KMS-11 (cell line): ENCODE measurements at regions not wholly inside any gene's neighbourhood (a gene's known extent, or its start where the extent isn't known, plus 50 kb on each side); places are given as distances from the start of the nearest gene placed in this dataset.

Experiments
- H2AFZ ChIP-seq: fragments of 200-600 bp; sonication (generic); 2 replicates; pipeline ENCODE4 v1.6.1; 2016; ENCODE audit warnings: antibody characterized with exemption, mixed run types, low read depth
- H3K27ac ChIP-seq: fragments of 200-600 bp; sonication (generic); 2 replicates; pipeline ENCODE4 v1.6.1; 2016; ENCODE audit warnings: mild to moderate bottlenecking, mixed run types
- H3K27me3 ChIP-seq: fragments of 200-600 bp; sonication (generic); 2 replicates; pipeline ENCODE4 v1.6.1; 2017; ENCODE audit warnings: mild to moderate bottlenecking, low read depth, mixed run types, moderate library complexity; ENCODE audit not compliant: insufficient read depth
- H3K36me3 ChIP-seq: fragments of 200-600 bp; sonication (generic); 2 replicates; pipeline ENCODE4 v1.6.1; 2017; ENCODE audit warnings: mild to moderate bottlenecking, mixed run types; ENCODE audit not compliant: insufficient read depth
- H3K4me1 ChIP-seq: fragments of 200-600 bp; sonication (generic); 2 replicates; pipeline ENCODE4 v1.6.1; 2016; ENCODE audit warnings: mild to moderate bottlenecking, low read depth, mixed run types; ENCODE audit not compliant: poor library complexity, severe bottlenecking
- H3K4me2 ChIP-seq: fragments of 200-600 bp; sonication (generic); 2 replicates; pipeline ENCODE4 v1.7.0; 2016; ENCODE audit warnings: mild to moderate bottlenecking, mixed run types
- H3K4me3 ChIP-seq: fragments of 200-600 bp; sonication (generic); IDR thresholded peaks from 2 replicates; pipeline ENCODE4 v1.6.1; 2017; ENCODE audit warnings: low read depth, low read length, mixed read lengths; ENCODE audit not compliant: insufficient read depth
- H3K79me2 ChIP-seq: fragments of 200-600 bp; sonication (generic); 2 replicates; pipeline ENCODE4 v1.6.1; 2016; ENCODE audit warnings: low read depth, mixed run types; ENCODE audit not compliant: insufficient read depth
- H3K9ac ChIP-seq: fragments of 200-600 bp; sonication (generic); 2 replicates; pipeline ENCODE4 v1.6.1; 2016; ENCODE audit warnings: mild to moderate bottlenecking, mixed run types
- H4K20me1 ChIP-seq: fragments of 200-600 bp; sonication (generic); 2 replicates; pipeline ENCODE4 v1.6.1; 2016; ENCODE audit warnings: mild to moderate bottlenecking, mixed run types; ENCODE audit not compliant: insufficient read depth
- CTCF ChIP-seq: fragments of 200-600 bp; sonication (generic); conservative IDR thresholded peaks from 2 replicates; pipeline ENCODE4 v1.6.1; 2017; ENCODE audit warnings: low read depth, mild to moderate bottlenecking, antibody characterized with exemption, low read length, moderate library complexity, mixed read lengths

GRCh38 chr15:95296643-95297042, 1033.9 kb upstream of the NR2F2 start:
- Histone ChIP-seq H3K27ac (no peak overlapping the region), H4K20me1 (no peaks in the 10 kb centered on the region), H3K4me1 (peaks cover 18% of the 10 kb centered on the region), H3K4me3 (no peak overlapping the region), H2AFZ (no peak overlapping the region), H3K36me3 (no peaks in the 10 kb centered on the region), H3K79me2 (no peaks in the 10 kb centered on the region), H3K4me2 (no peak overlapping the region), H3K9ac (no peak overlapping the region), H3K27me3 (no peaks in the 10 kb centered on the region)
- TF ChIP-seq CTCF: no peak

GRCh38 chr15:95298729-95299128, 1031.8 kb upstream of the NR2F2 start:
- H3K9ac ChIP-seq: no peak overlapping the region
- no peaks in the 10 kb centered on the region for H3K36me3 ChIP-seq

GRCh38 chr15:95300958-95301357, 1029.5 kb upstream of the NR2F2 start:
- H4K20me1 ChIP-seq: no peaks in the 10 kb centered on the region
- no peak overlapping the region for H2AFZ ChIP-seq
- H3K4me2 ChIP-seq: no peak overlapping the region
- H3K36me3 ChIP-seq: no peaks in the 10 kb centered on the region
- H3K9ac ChIP-seq: no peak overlapping the region
- no peaks in the 10 kb centered on the region for H3K27me3 ChIP-seq
- no peak overlapping the region for H3K27ac ChIP-seq
- H3K4me1 ChIP-seq: peaks cover 14% of the 10 kb centered on the region
- TF ChIP-seq CTCF: no peak
- no peak overlapping the region for H3K4me3 ChIP-seq
- H3K79me2 ChIP-seq: no peaks in the 10 kb centered on the region

More at GRCh38 chr15:95298729-95299128, 1031.8 kb upstream of the NR2F2 start:
- H3K4me1 ChIP-seq: peaks cover 14% of the 10 kb centered on the region
- no peak overlapping the region for H3K4me3 ChIP-seq
- no peak overlapping the region for H3K27ac ChIP-seq
- no peaks in the 10 kb centered on the region for H3K27me3 ChIP-seq
- peak overlapping the region; percentile 11; the same call in 1 of the 2 replicates for H3K4me2 ChIP-seq
- no peak overlapping the region for H2AFZ ChIP-seq
- H3K79me2 ChIP-seq: no peaks in the 10 kb centered on the region
- no peak for TF ChIP-seq CTCF
- no peaks in the 10 kb centered on the region for H4K20me1 ChIP-seq

GRCh38 chr15:95302206-95302605, 1028.3 kb upstream of the NR2F2 start:
- H3K79me2 ChIP-seq: no peaks in the 10 kb centered on the region
- H3K9ac ChIP-seq: no peak overlapping the region
- no peak overlapping the region for H3K4me2 ChIP-seq
- H3K4me3 ChIP-seq: no peak overlapping the region
- peaks cover 14% of the 10 kb centered on the region for H3K4me1 ChIP-seq
- no peak for TF ChIP-seq CTCF
- no peaks in the 10 kb centered on the region for H3K27me3 ChIP-seq
- H4K20me1 ChIP-seq: no peaks in the 10 kb centered on the region
- H3K36me3 ChIP-seq: no peaks in the 10 kb centered on the region
- no peak overlapping the region for H2AFZ ChIP-seq
- no peak overlapping the region for H3K27ac ChIP-seq
